IMR-90 (cell line): ENCODE measurements at regions not wholly inside any gene's neighbourhood (a gene's known extent, or its start where the extent isn't known, plus 50 kb on each side); places are given as distances from the start of the nearest gene placed in this dataset.

Experiments
- ATAC-seq: fragments of 200-7000 bp; cut with Tn5 transposase; 2 replicates; pipeline ENCODE4 v1.9.1; 2020; ENCODE audit warnings: low read depth, mild to moderate bottlenecking, moderate library complexity
- BruUV-seq: library from RNA; stranded (reverse); fragments of 400-500 nt; replicated peaks from 2 replicates; lab custom pipeline; 2021; lab: Mats Ljungman, UMichigan
- CTCF ChIA-PET: fragments of 300-600 bp; formaldehyde crosslinking; extraction: SDS; loops from one replicate; lab custom pipeline; 2021; ENCODE audit warnings: antibody characterized with exemption; lab: Yijun Ruan, JAX
- POLR2A ChIA-PET: fragments of 300-600 bp; sonication (Branson Sonifier 250); formaldehyde crosslinking; loops from one replicate; lab custom pipeline; 2022; ENCODE audit warnings: antibody characterized with exemption; ENCODE audit not compliant: unreplicated experiment; lab: Charles Lee
- DNase-seq: peaks from one replicate; pipeline ENCODE4 v3.0.0; 2013
- H2AFZ ChIP-seq: replicated peaks from 2 replicates; pipeline ENCODE3; 2013; ENCODE audit warnings: low read length, mild to moderate bottlenecking; ENCODE audit not compliant: poor library complexity
- H2AK5ac ChIP-seq: 2 replicates; pipeline ENCODE4 v1.6.1; 2013; ENCODE audit warnings: low read depth, low read length, inconsistent platforms
- H2AK9ac ChIP-seq: replicated peaks from 2 replicates; pipeline ENCODE3; 2013; ENCODE audit warnings: mild to moderate bottlenecking, low read depth, low read length, moderate library complexity; ENCODE audit not compliant: poor library complexity
- H2BK120ac ChIP-seq: 2 replicates; pipeline ENCODE4 v1.6.1; 2013; ENCODE audit warnings: low read depth, low read length, inconsistent platforms
- H2BK15ac ChIP-seq: 3 replicates; pipeline ENCODE4 v1.6.1; 2013; ENCODE audit warnings: low read depth, low read length, inconsistent platforms
- H2BK20ac ChIP-seq: 2 replicates; pipeline ENCODE4 v1.6.1; 2013; ENCODE audit warnings: low read depth, mild to moderate bottlenecking, inconsistent platforms, low read length, moderate library complexity
- H2BK5ac ChIP-seq: 2 replicates; pipeline ENCODE4 v1.6.1; 2013; ENCODE audit warnings: mild to moderate bottlenecking, low read depth, low read length, inconsistent platforms; ENCODE audit not compliant: poor library complexity, severe bottlenecking
- H3K14ac ChIP-seq: replicated peaks from 2 replicates; pipeline ENCODE4 v1.6.1; 2013; ENCODE audit warnings: low read depth, low read length, inconsistent platforms
- H3K18ac ChIP-seq: 2 replicates; pipeline ENCODE4 v1.6.1; 2013; ENCODE audit warnings: low read depth, low read length, control low read depth
- H3K23ac ChIP-seq: 2 replicates; pipeline ENCODE4 v1.6.1; 2013; ENCODE audit warnings: low read depth, low read length, inconsistent platforms
- H3K27ac ChIP-seq: 2 replicates; pipeline ENCODE4 v1.5.1; 2013; ENCODE audit warnings: mild to moderate bottlenecking, control low read depth, low read length; ENCODE audit not compliant: insufficient read depth
- H3K27me3 ChIP-seq: 2 replicates; pipeline ENCODE4 v1.6.1; 2013; ENCODE audit warnings: low read length; ENCODE audit not compliant: control insufficient read depth, insufficient read depth
- H3K36me3 ChIP-seq: 2 replicates; pipeline ENCODE4 v1.6.1; 2013; ENCODE audit warnings: low read length, mixed read lengths; ENCODE audit not compliant: control insufficient read depth, insufficient read depth
- H3K4ac ChIP-seq: 2 replicates; pipeline ENCODE4 v1.6.1; 2013; ENCODE audit warnings: low read depth, low read length, inconsistent platforms
- H3K4me1 ChIP-seq: 2 replicates; pipeline ENCODE4 v1.6.1; 2013; ENCODE audit warnings: low read length, mixed read lengths; ENCODE audit not compliant: control insufficient read depth, insufficient read depth
- H3K4me2 ChIP-seq: 2 replicates; pipeline ENCODE4 v1.6.1; 2013; ENCODE audit warnings: low read depth, mild to moderate bottlenecking, control low read depth, low read length, moderate library complexity
- H3K4me3 ChIP-seq: 2 replicates; pipeline ENCODE4 v1.5.1; 2013; ENCODE audit warnings: low read depth, mild to moderate bottlenecking, control low read depth, low read length, moderate library complexity; ENCODE audit not compliant: insufficient read depth
- H3K56ac ChIP-seq: 2 replicates; pipeline ENCODE4 v1.6.1; 2013; ENCODE audit warnings: low read length, inconsistent platforms; ENCODE audit not compliant: insufficient read depth; ENCODE audit errors: extremely low read depth
- H3K79me1 ChIP-seq, 2 experiments: 2 replicates each; pipeline ENCODE4 v1.6.1; 2013; ENCODE audit warnings: low read length in 2 of 2, inconsistent platforms in 1 of 2, low read depth in 1 of 2
- H3K9ac ChIP-seq: 2 replicates; pipeline ENCODE4 v1.6.1; 2013; ENCODE audit warnings: low read depth, low read length, control low read depth
- H3K9me1 ChIP-seq: 2 replicates; pipeline ENCODE4 v1.6.1; 2013; ENCODE audit warnings: low read length, inconsistent platforms; ENCODE audit not compliant: insufficient read depth
- H3K9me3 ChIP-seq: 2 replicates; pipeline ENCODE4 v1.6.1; 2013; ENCODE audit warnings: low read length; ENCODE audit not compliant: control insufficient read depth, insufficient read depth
- H4K20me1 ChIP-seq: 2 replicates; pipeline ENCODE4 v1.6.1; 2013; ENCODE audit warnings: low read length, inconsistent platforms; ENCODE audit not compliant: insufficient read depth
- H4K5ac ChIP-seq: 2 replicates; pipeline ENCODE4 v1.6.1; 2013; ENCODE audit warnings: mild to moderate bottlenecking, low read depth, low read length, control low read depth
- H4K8ac ChIP-seq, 2 experiments: 2 replicates each; pipeline ENCODE4 v1.6.1; 2013; ENCODE audit warnings: low read depth in 2 of 2, low read length in 2 of 2, control low read depth in 1 of 2, inconsistent platforms in 1 of 2
- H4K91ac ChIP-seq: 2 replicates; pipeline ENCODE4 v1.6.1; 2013; ENCODE audit warnings: low read depth, low read length, inconsistent platforms; ENCODE audit not compliant: insufficient read depth
- BHLHE40 ChIP-seq: fragments of 150-350 bp; IDR thresholded peaks from 2 replicates; pipeline ENCODE4 v1.6.1; 2016; ENCODE audit warnings: mild to moderate bottlenecking, low read depth, low read length
- CEBPB ChIP-seq: IDR thresholded peaks from 2 replicates; pipeline ENCODE4 v1.6.1; 2012; ENCODE audit warnings: low read depth, low read length, improper control_type of control experiment
- CHD1 ChIP-seq: IDR thresholded peaks from 2 replicates; pipeline ENCODE4 v1.6.1; 2012; ENCODE audit warnings: low read depth, low read length, improper control_type of control experiment
- CTCF ChIP-seq: conservative IDR thresholded peaks from 2 replicates; pipeline ENCODE4 v1.5.1; 2012; ENCODE audit warnings: mild to moderate bottlenecking, low read depth, low read length, improper control_type of control experiment
- ELK1 ChIP-seq: fragments of 150-350 bp; IDR thresholded peaks from 2 replicates; pipeline ENCODE4 v1.6.1; 2016; ENCODE audit warnings: low read depth, mild to moderate bottlenecking, low read length, moderate library complexity, borderline replicate concordance
- FOS ChIP-seq: fragments of 150-350 bp; IDR thresholded peaks from 2 replicates; pipeline ENCODE4 v1.6.1; 2016; ENCODE audit warnings: low read depth, low read length
- MAFK ChIP-seq: IDR thresholded peaks from 2 replicates; pipeline ENCODE4 v1.6.1; 2012; ENCODE audit warnings: low read depth, low read length, improper control_type of control experiment
- MAZ ChIP-seq: IDR thresholded peaks from 2 replicates; pipeline ENCODE4 v1.6.1; 2012; ENCODE audit warnings: low read depth, mild to moderate bottlenecking, low read length, improper control_type of control experiment, moderate library complexity, borderline replicate concordance
- RCOR1 ChIP-seq: IDR thresholded peaks from 2 replicates; pipeline ENCODE4 v1.6.1; 2012; ENCODE audit warnings: mild to moderate bottlenecking, low read length, improper control_type of control experiment; ENCODE audit not compliant: insufficient replicate concordance
- RFX5 ChIP-seq: IDR thresholded peaks from 2 replicates; pipeline ENCODE4 v1.8.0; 2012; ENCODE audit warnings: low read depth, mild to moderate bottlenecking, low read length, moderate library complexity
- SMC3 ChIP-seq: fragments of 150-350 bp; IDR thresholded peaks from 2 replicates; pipeline ENCODE4 v1.6.1; 2016; ENCODE audit warnings: low read depth, mild to moderate bottlenecking, antibody characterized with exemption, low read length, moderate library complexity
- USF2 ChIP-seq: fragments of 150-350 bp; IDR thresholded peaks from 2 replicates; pipeline ENCODE4 v1.6.1; 2017; ENCODE audit warnings: mild to moderate bottlenecking, antibody characterized with exemption, low read length, low read depth
- WGBS, 2 experiments: methylation state at CpG; one replicate each; pipeline versions ENCODE4 v1.1.5 to v1.1.7; 2013; ENCODE audit warnings: missing lambda C conversion rate in 2 of 2; ENCODE audit not compliant: insufficient read length in 1 of 2; ENCODE audit errors: extremely low coverage in 2 of 2; 5-methylcytosine and 5-hydroxymethylcytosine counted together
- dilution Hi-C: fragments of 300-500 bp; cut with HindIII; formaldehyde crosslinking; loops from one replicate; pipeline ENCODE4 v1.14.3; 2018; ENCODE audit warnings: low sequenced_read_pairs; ENCODE audit not compliant: unreplicated experiment
- in situ Hi-C: fragments of 300-500 bp; cut with MboI; formaldehyde crosslinking; loops from 3 replicates; pipeline ENCODE4 v1.14.3; 2019; ENCODE audit warnings: low sequenced_read_pairs, inconsistent platforms, mixed read lengths
- intact Hi-C: fragments of 100-400 bp; cut with micrococcal nuclease; formaldehyde crosslinking; loops from 2 replicates; pipeline ENCODE4 v1.10.0; 2022

GRCh38 chrX:23202326-23202725 lies 132.3 kb upstream of the PTCHD1 start:
- dilution Hi-C loops: no loop called here
- Histone ChIP-seq H4K20me1 (no peaks in the 10 kb centered on the region), H3K27me3 (no peaks in the 10 kb centered on the region), H3K56ac (no peak overlapping the region), H3K9me1 (no peaks in the 10 kb centered on the region), H2BK20ac (no peak overlapping the region), H3K4me2 (no peak overlapping the region), H3K9ac (no peak overlapping the region), H4K8ac (no peak overlapping the region), H4K91ac (no peak overlapping the region), H3K23ac (no peak overlapping the region), H3K79me1 (no peaks in the 10 kb centered on the region), H2AFZ (no peak overlapping the region), H3K4me1 (no peaks in the 10 kb centered on the region), H2AK9ac (no peak overlapping the region), H3K4me3 (no peak overlapping the region), H3K27ac (no peak overlapping the region), H2BK15ac (no peak overlapping the region), H3K14ac (no peak overlapping the region), H2AK5ac (no peak overlapping the region), H4K5ac (no peak overlapping the region), H3K36me3 (no peaks in the 10 kb centered on the region), H2BK5ac (no peak overlapping the region), H3K18ac (no peak overlapping the region), H2BK120ac (no peak overlapping the region), H3K4ac (no peak overlapping the region), H3K9me3 (0 out of 2 replicates have a peak, but pooled peaks cover 2% of the 10 kb centered on the region)
- no TSS peak for BruUV-seq
- ATAC-seq (no peak), DNase-seq (no peak)
- POLR2A ChIA-PET: no interaction called here
- WGBS, 2 experiments: no CpG with 5 or more reads among the region's 4 CpGs
- in situ Hi-C loops: no loop called here
- no peak for TF ChIP-seq MAZ
- TF ChIP-seq CTCF: no peak
- TF ChIP-seq MAFK: no peak
- TF ChIP-seq CEBPB: no peak
- no peak for TF ChIP-seq RCOR1
- no peak for TF ChIP-seq FOS
- no peak for TF ChIP-seq CHD1
- TF ChIP-seq RFX5: no peak
- TF ChIP-seq BHLHE40: no peak
- no peak for TF ChIP-seq SMC3
- no peak for TF ChIP-seq USF2
- no peak for TF ChIP-seq ELK1
- intact Hi-C loops: no loop called here
- CTCF ChIA-PET: no interaction called here
